GM18505 (cell line): ENCODE measurements at regions not wholly inside any gene's neighbourhood (a gene's known extent, or its start where the extent isn't known, plus 50 kb on each side); places are given as distances from the start of the nearest gene placed in this dataset.

Experiments used
- ATAC-seq: cut with Tn5 transposase; IDR thresholded peaks from one replicate; pipeline ENCODE4 v1.9.1; 2021; ENCODE audit not compliant: unreplicated experiment
- POLR2A ChIP-seq: IDR thresholded peaks from 4 replicates; pipeline ENCODE4 v1.6.1; 2011; ENCODE audit warnings: borderline replicate concordance; ENCODE audit not compliant: insufficient read depth, insufficient read length; ENCODE audit errors: extremely low read depth

- no peak for ATAC-seq
- no peak for TF ChIP-seq POLR2A
Measured at GRCh38 chr11:127590314-127590713, 589.7 kb upstream of the KIRREL3 start.

- no peak for ATAC-seq
- no peak for TF ChIP-seq POLR2A
Measured at GRCh38 chr11:127588431-127588830, 587.9 kb upstream of the KIRREL3 start.

GRCh38 chr11:127587511-127587910 is 586.9 kb upstream of the KIRREL3 start:
- TF ChIP-seq POLR2A: no peak
- no peak for ATAC-seq

- no peak for TF ChIP-seq POLR2A
- ATAC-seq: no peak
Measured at GRCh38 chr11:127576210-127576609, 575.6 kb upstream of the KIRREL3 start.

- no peak for ATAC-seq
- TF ChIP-seq POLR2A: no peak
Measured at GRCh38 chr11:127574478-127574877, 573.9 kb upstream of the KIRREL3 start.

GRCh38 chr11:127568891-127569290 is 568.3 kb upstream of the KIRREL3 start:
- no peak for TF ChIP-seq POLR2A
- no peak for ATAC-seq

- no peak for ATAC-seq
- no peak for TF ChIP-seq POLR2A
Measured at GRCh38 chr11:127567237-127567932, 566.8 kb upstream of the KIRREL3 start.

- TF ChIP-seq POLR2A: no peak
- ATAC-seq: no peak
Measured at GRCh38 chr11:127564810-127565209, 564.2 kb upstream of the KIRREL3 start.

GRCh38 chr11:127559978-127560377 is 559.4 kb upstream of the KIRREL3 start:
- no peak for TF ChIP-seq POLR2A
- ATAC-seq: no peak

- TF ChIP-seq POLR2A: no peak
- no peak for ATAC-seq
Measured at GRCh38 chr11:127552446-127552845, 551.9 kb upstream of the KIRREL3 start.

GRCh38 chr11:127531167-127531566 is 530.6 kb upstream of the KIRREL3 start:
- TF ChIP-seq POLR2A: no peak
- ATAC-seq: no peak

- no peak for TF ChIP-seq POLR2A
- ATAC-seq: no peak
Measured at GRCh38 chr11:127528297-127528696, 527.7 kb upstream of the KIRREL3 start.

- no peak for TF ChIP-seq POLR2A
- no peak for ATAC-seq
Measured at GRCh38 chr11:127524618-127525017, 524.0 kb upstream of the KIRREL3 start.

GRCh38 chr11:127521413-127521812 is 520.8 kb upstream of the KIRREL3 start:
- ATAC-seq: no peak
- TF ChIP-seq POLR2A: no peak

- no peak for ATAC-seq
- no peak for TF ChIP-seq POLR2A
Measured at GRCh38 chr11:127507851-127508250, 507.3 kb upstream of the KIRREL3 start.

GRCh38 chr11:127506647-127507046 is 506.1 kb upstream of the KIRREL3 start:
- ATAC-seq: no peak
- no peak for TF ChIP-seq POLR2A

GRCh38 chr11:127506126-127506525 is 505.6 kb upstream of the KIRREL3 start:
- no peak for ATAC-seq
- TF ChIP-seq POLR2A: no peak
